ENCODE measurements at regions not wholly inside any gene's neighbourhood (a gene's known extent, or its start where the extent isn't known, plus 50 kb on each side); places are given as distances from the start of the nearest gene placed in this dataset.

DNA sequence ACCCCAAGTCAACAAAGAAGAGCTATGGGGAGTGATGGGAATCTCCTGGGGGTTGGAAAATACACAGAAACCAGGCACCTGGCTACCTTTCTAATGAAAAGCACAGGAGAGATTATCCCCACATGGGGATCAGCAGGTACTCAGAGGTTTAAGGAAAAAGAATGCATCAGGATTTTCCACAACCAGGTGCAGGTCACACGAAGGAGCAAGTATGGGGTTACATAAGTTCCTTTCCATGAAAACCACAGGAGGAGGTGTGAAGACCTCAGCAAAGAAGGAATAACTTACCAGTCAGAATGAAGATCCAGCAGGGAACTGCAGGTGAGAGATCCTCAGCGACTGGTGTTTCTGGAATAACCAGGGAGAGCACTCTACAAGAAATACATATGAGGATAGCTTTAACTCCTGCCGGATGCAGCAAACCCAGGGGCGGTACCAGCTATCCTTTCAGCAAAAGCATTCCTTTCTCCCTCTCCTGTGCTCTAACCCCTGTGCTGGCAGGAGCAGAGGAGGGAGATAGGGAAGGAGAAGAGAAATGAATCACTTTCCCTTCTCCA, 116.7 kb upstream of the TMEM106B start:
- TF ChIP-seq, protein P1, sequence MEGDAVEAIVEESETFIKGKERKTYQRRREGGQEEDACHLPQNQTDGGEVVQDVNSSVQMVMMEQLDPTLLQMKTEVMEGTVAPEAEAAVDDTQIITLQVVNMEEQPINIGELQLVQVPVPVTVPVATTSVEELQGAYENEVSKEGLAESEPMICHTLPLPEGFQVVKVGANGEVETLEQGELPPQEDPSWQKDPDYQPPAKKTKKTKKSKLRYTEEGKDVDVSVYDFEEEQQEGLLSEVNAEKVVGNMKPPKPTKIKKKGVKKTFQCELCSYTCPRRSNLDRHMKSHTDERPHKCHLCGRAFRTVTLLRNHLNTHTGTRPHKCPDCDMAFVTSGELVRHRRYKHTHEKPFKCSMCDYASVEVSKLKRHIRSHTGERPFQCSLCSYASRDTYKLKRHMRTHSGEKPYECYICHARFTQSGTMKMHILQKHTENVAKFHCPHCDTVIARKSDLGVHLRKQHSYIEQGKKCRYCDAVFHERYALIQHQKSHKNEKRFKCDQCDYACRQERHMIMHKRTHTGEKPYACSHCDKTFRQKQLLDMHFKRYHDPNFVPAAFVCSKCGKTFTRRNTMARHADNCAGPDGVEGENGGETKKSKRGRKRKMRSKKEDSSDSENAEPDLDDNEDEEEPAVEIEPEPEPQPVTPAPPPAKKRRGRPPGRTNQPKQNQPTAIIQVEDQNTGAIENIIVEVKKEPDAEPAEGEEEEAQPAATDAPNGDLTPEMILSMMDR (IDR thresholded peaks at IDR 0.05; ENCODE audit: insufficient read depth, low read depth, low read length) = no peak
- POLR2A ChIA-PET = no interaction called here
- no peak for DNase-seq (ENCODE audit: low read depth)
- H3K36me3 ChIP-seq (ENCODE audit: control insufficient read depth, insufficient read depth, low read length) = no peaks in the 10 kb centered on the region
- CTCF ChIA-PET = no interaction called here
- no peak overlapping the region for H3K4me3 ChIP-seq (ENCODE audit: low read depth, low read length)
- no peaks in the 10 kb centered on the region for H3K27me3 ChIP-seq (ENCODE audit: control insufficient read depth, insufficient read depth, low read length)

DNA sequence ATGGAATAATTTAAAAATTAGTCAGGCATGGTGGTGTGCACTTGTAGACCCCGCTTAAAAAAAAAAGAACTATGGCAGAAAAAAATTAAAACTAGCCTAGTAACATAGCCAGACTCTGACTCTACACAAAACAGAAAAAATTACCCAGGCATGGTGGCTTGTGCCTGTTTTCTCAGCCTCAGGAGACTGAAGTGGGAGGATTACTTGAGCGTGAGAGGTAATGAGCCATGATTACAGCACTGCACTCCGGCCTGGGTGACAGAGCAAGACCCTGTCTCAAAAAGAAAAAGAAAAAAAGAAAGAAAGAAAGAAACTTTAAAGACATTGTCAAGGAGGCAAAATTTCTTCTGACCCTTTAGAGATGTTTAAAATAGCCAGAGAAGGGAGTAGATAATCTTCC, 109.0 kb upstream of the TMEM106B start:
- POLR2A ChIA-PET = no interaction called here
- TF ChIP-seq, protein P1 (IDR thresholded peaks at IDR 0.05; ENCODE audit: insufficient read depth, low read depth, low read length) = no peak

DNA sequence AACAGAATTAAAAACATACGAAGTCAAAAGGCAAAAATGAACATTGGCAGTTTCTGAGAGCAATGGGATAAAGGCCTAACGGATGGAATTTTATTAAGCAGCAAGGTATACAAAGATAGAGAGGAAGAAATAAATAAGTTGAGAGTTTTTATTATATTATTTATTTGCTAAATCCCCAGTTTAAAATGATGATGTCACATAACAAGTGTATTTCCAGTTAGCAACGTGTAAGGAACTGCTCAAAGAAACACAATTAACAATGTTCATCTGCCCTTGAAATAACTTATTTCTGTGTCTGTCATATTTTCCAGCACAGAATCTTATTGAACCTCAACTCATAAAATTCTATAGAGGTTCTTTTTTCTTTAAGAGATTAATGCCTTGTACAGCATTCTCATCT, 108.6 kb upstream of the TMEM106B start:
- CTCF ChIA-PET = no interaction called here
- Histone ChIP-seq H3K4me3 (ENCODE audit: low read depth, low read length) (no peak overlapping the region), H3K27me3 (ENCODE audit: control insufficient read depth, insufficient read depth, low read length) (no peaks in the 10 kb centered on the region), H3K36me3 (ENCODE audit: control insufficient read depth, insufficient read depth, low read length) (no peaks in the 10 kb centered on the region)
- TF ChIP-seq, protein P1 (IDR thresholded peaks at IDR 0.05; ENCODE audit: insufficient read depth, low read depth, low read length) = no peak
- DNase-seq (ENCODE audit: low read depth) = no peak
- POLR2A ChIA-PET = no interaction called here

More for the DNA sequence above, 109.0 kb upstream of the TMEM106B start:
- H3K27me3 ChIP-seq (ENCODE audit: control insufficient read depth, insufficient read depth, low read length) = no peaks in the 10 kb centered on the region
- H3K36me3 ChIP-seq (ENCODE audit: control insufficient read depth, insufficient read depth, low read length) = no peaks in the 10 kb centered on the region
- CTCF ChIA-PET = no interaction called here
- no peak for DNase-seq (ENCODE audit: low read depth)
- no peak overlapping the region for H3K4me3 ChIP-seq (ENCODE audit: low read depth, low read length)

DNA sequence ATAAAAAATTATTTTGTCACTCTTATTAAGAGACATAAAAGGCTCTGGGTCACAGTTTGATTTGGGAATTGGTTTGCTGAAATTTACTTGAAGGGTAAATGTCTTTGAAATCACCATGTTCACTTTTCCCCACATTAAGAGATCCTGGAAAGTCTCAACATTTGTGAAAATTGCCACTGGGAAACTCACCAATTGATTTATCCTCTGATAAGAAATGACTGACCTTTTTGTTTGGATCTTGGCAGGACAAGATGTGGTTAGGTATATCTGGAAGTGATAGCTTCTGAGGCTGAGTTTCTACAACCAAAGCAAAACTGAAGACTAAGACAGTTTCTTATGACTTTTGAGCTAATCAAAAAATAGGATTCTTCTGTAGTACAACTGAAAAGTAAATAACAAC, 107.1 kb upstream of the TMEM106B start:
- CTCF ChIA-PET = no interaction called here
- no peak for DNase-seq (ENCODE audit: low read depth)

DNA sequence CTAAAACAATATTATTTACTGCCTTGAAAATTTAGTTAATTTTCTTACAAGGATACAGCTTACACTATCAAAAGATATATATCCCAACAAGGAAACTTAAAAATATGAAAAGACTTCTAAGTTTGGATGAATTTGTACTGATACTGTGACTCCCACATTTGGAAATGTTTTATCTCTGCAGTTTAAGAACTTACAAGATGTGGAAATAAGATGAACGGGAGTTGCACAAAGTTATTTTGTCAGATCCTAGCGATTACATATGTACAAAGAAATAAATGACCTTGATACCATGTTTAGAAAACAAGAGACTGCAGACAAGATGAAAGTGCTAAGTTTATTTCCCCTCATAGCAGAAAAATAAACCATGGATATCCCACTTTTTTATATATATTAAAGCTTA, 103.7 kb upstream of the TMEM106B start:
- TF ChIP-seq, protein P1 (IDR thresholded peaks at IDR 0.05; ENCODE audit: insufficient read depth, low read depth, low read length) = no peak
- H3K4me3 ChIP-seq (ENCODE audit: low read depth, low read length) = no peak overlapping the region
- no peaks in the 10 kb centered on the region for H3K36me3 ChIP-seq (ENCODE audit: control insufficient read depth, insufficient read depth, low read length)
- no peaks in the 10 kb centered on the region; the same call in 1 of the 2 replicates for H3K27me3 ChIP-seq (ENCODE audit: control insufficient read depth, insufficient read depth, low read length)
- ChIA-PET POLR2A (no interaction called here), CTCF (no interaction called here)
- DNase-seq (ENCODE audit: low read depth) = no peak

More for the DNA sequence above, 107.1 kb upstream of the TMEM106B start:
- POLR2A ChIA-PET = no interaction called here
- Histone ChIP-seq H3K4me3 (ENCODE audit: low read depth, low read length) (no peak overlapping the region), H3K36me3 (ENCODE audit: control insufficient read depth, insufficient read depth, low read length) (no peaks in the 10 kb centered on the region), H3K27me3 (ENCODE audit: control insufficient read depth, insufficient read depth, low read length) (no peaks in the 10 kb centered on the region)
- TF ChIP-seq, protein P1 (IDR thresholded peaks at IDR 0.05; ENCODE audit: insufficient read depth, low read depth, low read length) = no peak
